Kidney (tissue), 13 donors: ENCODE measurements at regions not wholly inside any gene's neighbourhood (a gene's known extent, or its start where the extent isn't known, plus 50 kb on each side); places are given as distances from the start of the nearest gene placed in this dataset.
"Not testable (repeated sequence)": the region's sequence is repeated elsewhere in the genome, so short reads cannot be mapped to it uniquely, and the experiment has no call there.

Experiments
- DNase-seq, 5 donors: peaks; one replicate each; pipeline ENCODE4 v3.0.0-alpha.2; 2013 to 2020
- FAIRE-seq: peaks from 2 replicates; lab custom pipeline; 2012; peaks lifted over from hg19 to GRCh38; lab: Jason Lieb, UNC
- H3K27ac ChIP-seq, 2 donors: one replicate each; pipeline ENCODE4 v1.7.0; 2013; ENCODE audit warnings: low read depth in 2 of 2, low read length in 2 of 2, inconsistent platforms in 1 of 2
- H3K27me3 ChIP-seq: one replicate; pipeline ENCODE4 v1.7.1; 2013; ENCODE audit warnings: low read length, inconsistent platforms; ENCODE audit not compliant: control insufficient read depth, insufficient read depth
- H3K36me3 ChIP-seq, 3 donors: one replicate each; pipeline versions ENCODE4 v1.7.0 to v1.7.1; 2013; ENCODE audit warnings: low read length in 3 of 3, control low read depth in 1 of 3, inconsistent platforms in 1 of 3; ENCODE audit not compliant: insufficient read depth in 3 of 3, control insufficient read depth in 2 of 3
- H3K4me1 ChIP-seq, 3 donors: one replicate each; pipeline versions ENCODE4 v1.7.0 to v1.7.1; 2013; ENCODE audit warnings: low read length in 3 of 3, inconsistent platforms in 1 of 3, low read depth in 1 of 3; ENCODE audit not compliant: control insufficient read depth in 2 of 3, insufficient read depth in 2 of 3
- H3K4me3 ChIP-seq, 3 donors: one replicate each; pipeline versions ENCODE4 v1.7.0 to v1.8.1; 2013; ENCODE audit warnings: low read length in 3 of 3, control low read depth in 1 of 3, inconsistent platforms in 1 of 3
- H3K9ac ChIP-seq, 3 donors: one replicate each; pipeline versions ENCODE4 v1.7.0 to v1.7.1; 2013; ENCODE audit warnings: low read length in 3 of 3, control low read depth in 1 of 3, inconsistent platforms in 1 of 3
- H3K9me3 ChIP-seq, 3 donors: one replicate each; pipeline versions ENCODE4 v1.7.0 to v1.7.1; 2013; ENCODE audit warnings: low read length in 3 of 3, control low read depth in 1 of 3, inconsistent platforms in 1 of 3; ENCODE audit not compliant: control insufficient read depth in 2 of 3, insufficient read depth in 1 of 3
- CTCF ChIP-seq: IDR thresholded peaks from 3 replicates; pipeline ENCODE4 v1.5.1; 2012; ENCODE audit warnings: mild to moderate bottlenecking, moderate library complexity, borderline replicate concordance; ENCODE audit not compliant: insufficient read depth; ENCODE audit errors: extremely low read depth
- intact Hi-C: fragments of 100-400 bp; cut with DNase I; formaldehyde crosslinking; loops from one replicate; pipeline ENCODE4 v1.11.1; 2022
- donor health status: control.
- donor health status: control.
- donor health status: control.
- donor health status: control.
- donor health status: control.
- donor health status: DM: yes; HTN: yes; CAD: no.
- donor health status: Normal renal cell carcinoma (clear cell type).

GRCh38 chr7:27025270-27025669, 70.5 kb downstream of the HOXA1 start:
- H3K36me3 ChIP-seq = no peaks in the 10 kb centered on the region
- intact Hi-C loops = no loop called here
- no peak for TF ChIP-seq CTCF
- no peak for DNase-seq
- H3K9me3 ChIP-seq = no peaks in the 10 kb centered on the region
- H3K4me3 ChIP-seq = no peak overlapping the region
- no peaks in the 10 kb centered on the region for H3K27me3 ChIP-seq
- no peak overlapping the region for H3K9ac ChIP-seq
- FAIRE-seq = no peak
- no peak overlapping the region for H3K27ac ChIP-seq
- H3K4me1 ChIP-seq = no peaks in the 10 kb centered on the region

GRCh38 chr7:27010068-27010467, 85.7 kb downstream of the HOXA1 start:
- FAIRE-seq (no peak), DNase-seq (no peak)
- H3K9me3 ChIP-seq = peaks cover 0 to 11% (median 0%) of the 10 kb centered on the region in 3 donors
- no peaks in the 10 kb centered on the region for H3K4me1 ChIP-seq
- H3K27me3 ChIP-seq = no peaks in the 10 kb centered on the region
- H3K9ac ChIP-seq = no peak overlapping the region
- no peak for TF ChIP-seq CTCF
- H3K4me3 ChIP-seq = no peak overlapping the region
- H3K36me3 ChIP-seq = no peaks in the 10 kb centered on the region
- intact Hi-C loops = no loop called here
- H3K27ac ChIP-seq = no peak overlapping the region

- Histone ChIP-seq H3K9ac (no peak overlapping the region), H3K27me3 (no peaks in the 10 kb centered on the region), H3K9me3 (peaks cover 0 to 12% (median 0%) of the 10 kb centered on the region in 3 donors), H3K36me3 (no peaks in the 10 kb centered on the region), H3K27ac (no peak overlapping the region), H3K4me3 (no peak overlapping the region), H3K4me1 (no peaks in the 10 kb centered on the region)
- DNase-seq (no peak), FAIRE-seq (no peak)
- intact Hi-C loops = no loop called here
- TF ChIP-seq CTCF = no peak
Measured at GRCh38 chr7:27000496-27000895, 95.3 kb downstream of the HOXA1 start.

GRCh38 chr7:26998284-26998683, 97.5 kb downstream of the HOXA1 start:
- intact Hi-C loops, H3K4me3 ChIP-seq, H3K27me3 ChIP-seq, H3K27ac ChIP-seq, H3K9ac ChIP-seq, FAIRE-seq, H3K36me3 ChIP-seq, DNase-seq, H3K4me1 ChIP-seq: not testable (repeated sequence)
- H3K9me3 ChIP-seq = peaks cover 0 to 12% (median 0%) of the 10 kb centered on the region in 3 donors
